ENCODE measurements at regions not wholly inside any gene's neighbourhood (a gene's known extent, or its start where the extent isn't known, plus 50 kb on each side); places are given as distances from the start of the nearest gene placed in this dataset.
"Not testable (repeated sequence)": the region's sequence is repeated elsewhere in the genome, so short reads cannot be mapped to it uniquely, and the experiment has no call there.

- H3K4me3 ChIP-seq (ENCODE audit: low read depth, low read length) = no peak overlapping the region
- TF ChIP-seq CTCF (IDR thresholded peaks at IDR 0.05; ENCODE audit: borderline replicate concordance, insufficient read depth, low read depth, low read length) = no peak
Observed at GRCh38 chr13:110820322-110820721, 94.5 kb downstream of the ANKRD10 start.

- H3K4me3 ChIP-seq (ENCODE audit: low read depth, low read length) = not testable (repeated sequence)
Observed at GRCh38 chr13:110821837-110822668, 92.8 kb downstream of the ANKRD10 start.

GRCh38 chr13:110822669-110822945, 92.3 kb downstream of the ANKRD10 start:
- TF ChIP-seq CTCF (IDR thresholded peaks at IDR 0.05; ENCODE audit: borderline replicate concordance, insufficient read depth, low read depth, low read length) = no peak
- no peak overlapping the region for H3K4me3 ChIP-seq (ENCODE audit: low read depth, low read length)

- no peak overlapping the region for H3K4me3 ChIP-seq (ENCODE audit: low read depth, low read length)
- TF ChIP-seq CTCF (IDR thresholded peaks at IDR 0.05; ENCODE audit: borderline replicate concordance, insufficient read depth, low read depth, low read length) = no peak
Observed at GRCh38 chr13:110824702-110825300, 90.1 kb downstream of the ANKRD10 start.

GRCh38 chr13:110825516-110825915, 89.4 kb downstream of the ANKRD10 start:
- no peak overlapping the region for H3K4me3 ChIP-seq (ENCODE audit: low read depth, low read length)
- TF ChIP-seq CTCF (IDR thresholded peaks at IDR 0.05; ENCODE audit: borderline replicate concordance, insufficient read depth, low read depth, low read length) = no peak

- no peak overlapping the region for H3K4me3 ChIP-seq (ENCODE audit: low read depth, low read length)
- no peak for TF ChIP-seq CTCF (IDR thresholded peaks at IDR 0.05; ENCODE audit: borderline replicate concordance, insufficient read depth, low read depth, low read length)
Observed at GRCh38 chr13:110826101-110826500, 88.8 kb downstream of the ANKRD10 start.

- TF ChIP-seq CTCF (IDR thresholded peaks at IDR 0.05; ENCODE audit: borderline replicate concordance, insufficient read depth, low read depth, low read length) = no peak
- no peak overlapping the region for H3K4me3 ChIP-seq (ENCODE audit: low read depth, low read length)
Observed at GRCh38 chr13:110826861-110827672, 87.8 kb downstream of the ANKRD10 start.
